ENCODE measurements at regions not wholly inside any gene's neighbourhood (a gene's known extent, or its start where the extent isn't known, plus 50 kb on each side); places are given as distances from the start of the nearest gene placed in this dataset.
"Not testable (repeated sequence)": the region's sequence is repeated elsewhere in the genome, so short reads cannot be mapped to it uniquely, and the experiment has no call there.

GRCh38 chr21:6080941-6081655 lies 4440.3 kb upstream of the TPTE start:
- H3K27ac ChIP-seq (ENCODE audit: low read depth in 2 of 2, low read length in 1 of 2); H3K9me3 ChIP-seq; H3K36me3 ChIP-seq (replicated peaks in 1 of 2; ENCODE audit: control insufficient read depth in 1 of 2, insufficient read depth in 2 of 2, low read length in 1 of 2); POLR2A ChIA-PET; H3K79me2 ChIP-seq (ENCODE audit: insufficient read depth); CTCF ChIA-PET; H3F3A ChIP-seq (replicated peaks; ENCODE audit: insufficient read depth); H3K9me2 ChIP-seq; H3K4me2 ChIP-seq; H3K4me3 ChIP-seq (ENCODE audit: low read depth in 2 of 2, low read length in 1 of 2); H4K20me1 ChIP-seq (ENCODE audit: insufficient read depth); H3K9ac ChIP-seq; H2AFZ ChIP-seq (ENCODE audit: low read depth); H3K4me1 ChIP-seq (ENCODE audit: control insufficient read depth in 1 of 2, insufficient read depth in 2 of 2, low read depth in 1 of 2, low read length in 1 of 2); H3K27me3 ChIP-seq (ENCODE audit: insufficient read depth); DNase-seq: not testable (repeated sequence)
- WGBS (ENCODE audit: low lambda C conversion rate) = no CpG with 5 or more reads among the region's 34 CpGs

- H3K9me2 ChIP-seq; H2AFZ ChIP-seq (ENCODE audit: low read depth); CTCF ChIA-PET; H3K27me3 ChIP-seq (ENCODE audit: insufficient read depth); H3K4me2 ChIP-seq; DNase-seq; H3K9me3 ChIP-seq; H3K4me1 ChIP-seq (ENCODE audit: control insufficient read depth in 1 of 2, insufficient read depth in 2 of 2, low read depth in 1 of 2, low read length in 1 of 2); H3K9ac ChIP-seq; H3F3A ChIP-seq (replicated peaks; ENCODE audit: insufficient read depth); H3K79me2 ChIP-seq (ENCODE audit: insufficient read depth); POLR2A ChIA-PET; H3K36me3 ChIP-seq (replicated peaks in 1 of 2; ENCODE audit: control insufficient read depth in 1 of 2, insufficient read depth in 2 of 2, low read length in 1 of 2); H3K27ac ChIP-seq (ENCODE audit: low read depth in 2 of 2, low read length in 1 of 2); H3K4me3 ChIP-seq (ENCODE audit: low read depth in 2 of 2, low read length in 1 of 2); H4K20me1 ChIP-seq (ENCODE audit: insufficient read depth): not testable (repeated sequence)
- no CpG with 5 or more reads among the region's 12 CpGs for WGBS (ENCODE audit: low lambda C conversion rate)
These were observed 4439.2 kb upstream of the TPTE start for GRCh38 chr21:6082166-6082565.

DNA sequence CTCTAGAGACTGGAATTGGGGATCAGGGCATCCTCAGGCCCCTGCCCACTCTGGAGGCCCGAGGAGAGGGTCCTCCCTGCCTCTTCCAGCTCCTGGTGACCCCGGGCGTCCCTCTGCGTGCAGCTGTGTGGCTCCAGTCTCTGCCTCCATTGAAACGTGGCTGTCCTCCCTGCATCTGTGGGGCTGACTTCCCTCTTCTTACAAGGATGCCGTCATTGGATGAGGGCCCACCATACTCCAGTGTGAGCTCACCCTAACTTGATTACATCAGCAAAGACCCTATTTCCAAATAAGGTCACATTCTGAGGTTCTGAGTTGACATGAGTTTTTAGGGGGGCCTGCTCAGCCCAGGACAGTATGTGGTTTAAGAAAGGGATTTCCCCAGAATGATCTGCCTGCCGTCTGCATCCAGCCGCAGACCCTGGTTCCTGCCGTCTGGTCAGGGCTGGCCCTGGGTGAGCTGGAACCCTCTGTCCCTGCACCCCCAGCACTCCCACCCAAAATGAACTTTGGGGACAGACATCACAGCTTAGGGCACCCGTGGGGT lies 4437.7 kb upstream of the TPTE start:
- H3K36me3 ChIP-seq (replicated peaks in 1 of 2; ENCODE audit: control insufficient read depth in 1 of 2, insufficient read depth in 2 of 2, low read length in 1 of 2); H3K4me1 ChIP-seq (ENCODE audit: control insufficient read depth in 1 of 2, insufficient read depth in 2 of 2, low read depth in 1 of 2, low read length in 1 of 2); H3K9ac ChIP-seq; H3K4me2 ChIP-seq; H4K20me1 ChIP-seq (ENCODE audit: insufficient read depth); H3K79me2 ChIP-seq (ENCODE audit: insufficient read depth); H3K27me3 ChIP-seq (ENCODE audit: insufficient read depth); H2AFZ ChIP-seq (ENCODE audit: low read depth); CTCF ChIA-PET; DNase-seq; H3K4me3 ChIP-seq (ENCODE audit: low read depth in 2 of 2, low read length in 1 of 2); H3K9me3 ChIP-seq; H3K27ac ChIP-seq (ENCODE audit: low read depth in 2 of 2, low read length in 1 of 2); H3F3A ChIP-seq (replicated peaks; ENCODE audit: insufficient read depth); H3K9me2 ChIP-seq; POLR2A ChIA-PET: not testable (repeated sequence)
- no CpG with 5 or more reads among the region's 10 CpGs for WGBS (ENCODE audit: low lambda C conversion rate)

- DNase-seq = not testable (repeated sequence)
These were observed 4435.3 kb upstream of the TPTE start for GRCh38 chr21:6086038-6086437.

DNA sequence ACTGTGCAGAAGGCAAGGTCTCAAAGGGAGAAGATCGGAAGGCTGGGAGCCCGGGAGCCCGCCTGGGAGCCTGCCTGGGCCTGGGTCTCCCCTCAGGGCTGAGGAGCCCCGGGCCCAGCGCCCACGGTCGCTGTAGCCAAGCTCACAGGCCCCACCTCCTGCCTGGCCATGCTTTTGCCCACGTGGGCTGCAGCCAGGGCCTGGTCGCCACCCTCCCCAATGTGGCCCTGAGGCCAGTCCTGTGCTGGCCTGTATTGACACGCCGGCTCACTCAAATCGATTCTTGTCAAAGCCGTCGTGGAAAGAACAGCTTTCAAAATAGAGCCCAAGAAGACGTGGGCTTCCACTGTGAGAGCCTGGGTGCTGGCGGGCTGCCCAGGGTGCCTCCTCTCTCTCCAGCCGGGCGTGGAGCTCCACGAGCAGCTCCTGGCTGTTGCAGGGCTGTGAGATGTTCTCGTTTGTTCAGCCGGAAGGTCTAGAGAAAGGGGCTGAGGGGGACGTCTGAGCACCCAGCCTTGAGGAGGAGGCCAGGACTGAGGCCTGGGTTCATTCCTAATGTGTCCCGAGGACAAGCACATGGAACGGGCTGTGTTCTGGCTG lies 4433.7 kb upstream of the TPTE start:
- H2AFZ ChIP-seq (ENCODE audit: low read depth); H3K27ac ChIP-seq (ENCODE audit: low read depth in 2 of 2, low read length in 1 of 2); H3K9me2 ChIP-seq; H3K4me1 ChIP-seq (ENCODE audit: control insufficient read depth in 1 of 2, insufficient read depth in 2 of 2, low read depth in 1 of 2, low read length in 1 of 2); CTCF ChIA-PET; H4K20me1 ChIP-seq (ENCODE audit: insufficient read depth); H3K9me3 ChIP-seq; H3F3A ChIP-seq (replicated peaks; ENCODE audit: insufficient read depth); H3K36me3 ChIP-seq (replicated peaks in 1 of 2; ENCODE audit: control insufficient read depth in 1 of 2, insufficient read depth in 2 of 2, low read length in 1 of 2); H3K4me2 ChIP-seq; POLR2A ChIA-PET; H3K9ac ChIP-seq; H3K79me2 ChIP-seq (ENCODE audit: insufficient read depth); H3K4me3 ChIP-seq (ENCODE audit: low read depth in 2 of 2, low read length in 1 of 2); DNase-seq; H3K27me3 ChIP-seq (ENCODE audit: insufficient read depth): not testable (repeated sequence)
- WGBS (ENCODE audit: low lambda C conversion rate) = no CpG with 5 or more reads among the region's 24 CpGs

More at GRCh38 chr21:6086038-6086437, 4435.3 kb upstream of the TPTE start:
- H3K9me3 ChIP-seq; H3K27ac ChIP-seq (ENCODE audit: low read depth in 2 of 2, low read length in 1 of 2); H3K4me1 ChIP-seq (ENCODE audit: control insufficient read depth in 1 of 2, insufficient read depth in 2 of 2, low read depth in 1 of 2, low read length in 1 of 2); H3K4me3 ChIP-seq (ENCODE audit: low read depth in 2 of 2, low read length in 1 of 2); H3K79me2 ChIP-seq (ENCODE audit: insufficient read depth); H4K20me1 ChIP-seq (ENCODE audit: insufficient read depth); POLR2A ChIA-PET; H3K4me2 ChIP-seq; H3K9ac ChIP-seq; H2AFZ ChIP-seq (ENCODE audit: low read depth); CTCF ChIA-PET; H3K27me3 ChIP-seq (ENCODE audit: insufficient read depth); H3K9me2 ChIP-seq; H3K36me3 ChIP-seq (replicated peaks in 1 of 2; ENCODE audit: control insufficient read depth in 1 of 2, insufficient read depth in 2 of 2, low read length in 1 of 2); H3F3A ChIP-seq (replicated peaks; ENCODE audit: insufficient read depth): not testable (repeated sequence)
- 100% methylated on average over 5 of the region's 20 CpGs for WGBS (ENCODE audit: low lambda C conversion rate)

DNA sequence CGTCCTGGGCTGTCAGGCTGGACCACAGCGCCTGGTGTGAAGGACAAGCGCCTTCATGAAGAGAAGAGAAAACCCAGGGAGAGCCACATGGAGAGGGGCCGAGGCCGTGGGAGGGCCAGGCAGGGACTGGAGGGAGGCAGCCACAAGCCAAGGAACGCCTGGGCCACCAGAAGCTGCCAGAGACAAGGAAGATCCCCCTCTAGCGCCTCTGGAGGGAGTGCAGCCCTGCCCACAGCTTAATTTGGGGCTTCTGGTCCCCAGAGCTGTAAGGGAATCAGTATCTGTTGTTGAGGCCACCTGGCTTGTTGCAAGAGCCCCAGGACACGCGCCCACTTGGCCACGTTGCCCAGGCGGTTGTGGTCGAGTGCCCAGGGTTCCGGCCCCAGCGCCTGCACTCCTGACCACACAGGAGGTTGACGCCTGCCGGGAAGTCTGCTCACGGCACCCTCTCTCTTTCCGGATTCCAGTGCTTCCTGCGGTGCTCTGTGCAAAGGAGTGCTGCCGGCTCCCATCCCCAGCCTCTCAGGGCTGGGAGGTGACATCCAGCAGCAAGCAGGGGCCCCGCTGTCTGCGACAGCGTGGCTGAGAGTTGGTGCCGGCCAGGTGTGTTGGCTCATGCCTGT lies 4431.0 kb upstream of the TPTE start:
- H3F3A ChIP-seq (replicated peaks; ENCODE audit: insufficient read depth); H3K9ac ChIP-seq; H3K79me2 ChIP-seq (ENCODE audit: insufficient read depth); POLR2A ChIA-PET; DNase-seq; H3K27me3 ChIP-seq (ENCODE audit: insufficient read depth); H3K4me3 ChIP-seq (ENCODE audit: low read depth in 2 of 2, low read length in 1 of 2); H2AFZ ChIP-seq (ENCODE audit: low read depth); H3K27ac ChIP-seq (ENCODE audit: low read depth in 2 of 2, low read length in 1 of 2); H3K9me3 ChIP-seq; H3K4me1 ChIP-seq (ENCODE audit: control insufficient read depth in 1 of 2, insufficient read depth in 2 of 2, low read depth in 1 of 2, low read length in 1 of 2); H3K4me2 ChIP-seq; CTCF ChIA-PET; H3K36me3 ChIP-seq (replicated peaks in 1 of 2; ENCODE audit: control insufficient read depth in 1 of 2, insufficient read depth in 2 of 2, low read length in 1 of 2); H4K20me1 ChIP-seq (ENCODE audit: insufficient read depth); H3K9me2 ChIP-seq: not testable (repeated sequence)
- WGBS (ENCODE audit: low lambda C conversion rate) = no CpG with 5 or more reads among the region's 24 CpGs
